MCF 10A (cell line): ENCODE measurements at regions not wholly inside any gene's neighbourhood (a gene's known extent, or its start where the extent isn't known, plus 50 kb on each side); places are given as distances from the start of the nearest gene placed in this dataset.

Experiments
- BruUV-seq: library from RNA; stranded (reverse); fragments of 400-500 nt; replicated peaks from 2 replicates; lab custom pipeline; 2021; lab: Mats Ljungman, UMichigan
- CTCF ChIA-PET: fragments of 300-600 bp; sonication (Branson Sonifier 250); formaldehyde crosslinking; extraction: SDS; loops from one replicate; lab custom pipeline; 2021; ENCODE audit warnings: antibody characterized with exemption, inconsistent platforms; lab: Yijun Ruan, JAX
- POLR2A ChIA-PET: fragments of 300-600, 350-650 bp; sonication (Branson Sonifier 250); formaldehyde crosslinking; extraction: SDS; loops from one replicate; lab custom pipeline; 2020; ENCODE audit warnings: antibody characterized with exemption, inconsistent platforms; lab: Yijun Ruan, JAX
- DNase-seq: peaks from one replicate; pipeline ENCODE4 v3.0.0-alpha.2; 2018; ENCODE audit not compliant: unreplicated experiment
- H3K27ac Mint-ChIP-seq: one replicate; pipeline ENCODE4 v1.8.0; 2022; ENCODE audit warnings: mild to moderate bottlenecking, low read depth, mixed read lengths; ENCODE audit not compliant: unreplicated experiment
- H3K27me3 Mint-ChIP-seq: one replicate; pipeline ENCODE4 v1.8.0; 2022; ENCODE audit warnings: mixed read lengths; ENCODE audit not compliant: insufficient read depth, unreplicated experiment
- H3K36me3 Mint-ChIP-seq: one replicate; pipeline ENCODE4 v1.8.0; 2022; ENCODE audit warnings: mild to moderate bottlenecking, moderate library complexity, mixed read lengths; ENCODE audit not compliant: insufficient read depth, unreplicated experiment
- H3K4me1 Mint-ChIP-seq: one replicate; pipeline ENCODE4 v1.8.0; 2022; ENCODE audit warnings: mixed read lengths; ENCODE audit not compliant: insufficient read depth, unreplicated experiment
- H3K4me3 Mint-ChIP-seq: one replicate; pipeline ENCODE4 v1.8.0; 2022; ENCODE audit warnings: mild to moderate bottlenecking, moderate library complexity, mixed read lengths; ENCODE audit not compliant: unreplicated experiment
- H3K9me3 Mint-ChIP-seq: one replicate; pipeline ENCODE4 v1.8.0; 2022; ENCODE audit warnings: mixed read lengths; ENCODE audit not compliant: unreplicated experiment
- intact Hi-C: fragments of 100-400 bp; cut with micrococcal nuclease; formaldehyde crosslinking; loops from 2 replicates; pipeline ENCODE4 v1.14.1; 2022
- TF ChIP-seq, protein P1 (sequence below): fragments of 200-600 bp; IDR thresholded peaks from one replicate; pipeline ENCODE4 v1.8.0; 2022; ENCODE audit warnings: antibody characterized with exemption, mild to moderate bottlenecking; ENCODE audit not compliant: unreplicated experiment

DNA sequence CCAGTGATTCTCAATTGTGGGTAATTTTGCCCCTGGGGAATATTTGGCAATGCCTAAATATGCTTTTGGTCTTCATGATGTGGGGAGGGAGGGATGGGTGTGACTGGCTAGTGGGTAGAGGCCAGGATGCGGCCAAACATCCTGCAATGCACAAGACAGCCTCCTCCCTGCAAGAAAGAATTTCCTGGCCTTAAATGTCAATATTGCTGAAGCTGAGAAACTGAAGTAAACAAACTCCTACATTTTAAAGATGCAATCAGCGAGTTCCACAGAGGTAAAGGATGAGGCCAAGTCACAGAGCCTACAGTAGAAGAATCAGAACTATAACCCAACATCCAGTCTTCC is 272.9 kb upstream of the EPHA4 start:
- Mint-ChIP-seq H3K36me3 (no peaks in the 10 kb centered on the region), H3K27ac (no peak overlapping the region), H3K9me3 (no peaks in the 10 kb centered on the region), H3K27me3 (no peaks in the 10 kb centered on the region), H3K4me3 (no peak overlapping the region), H3K4me1 (peaks cover 11% of the 10 kb centered on the region)
- DNase-seq: no peak
- BruUV-seq: no TSS peak
- CTCF ChIA-PET: no interaction called here
- POLR2A ChIA-PET: no interaction called here
- TF ChIP-seq, protein P1, sequence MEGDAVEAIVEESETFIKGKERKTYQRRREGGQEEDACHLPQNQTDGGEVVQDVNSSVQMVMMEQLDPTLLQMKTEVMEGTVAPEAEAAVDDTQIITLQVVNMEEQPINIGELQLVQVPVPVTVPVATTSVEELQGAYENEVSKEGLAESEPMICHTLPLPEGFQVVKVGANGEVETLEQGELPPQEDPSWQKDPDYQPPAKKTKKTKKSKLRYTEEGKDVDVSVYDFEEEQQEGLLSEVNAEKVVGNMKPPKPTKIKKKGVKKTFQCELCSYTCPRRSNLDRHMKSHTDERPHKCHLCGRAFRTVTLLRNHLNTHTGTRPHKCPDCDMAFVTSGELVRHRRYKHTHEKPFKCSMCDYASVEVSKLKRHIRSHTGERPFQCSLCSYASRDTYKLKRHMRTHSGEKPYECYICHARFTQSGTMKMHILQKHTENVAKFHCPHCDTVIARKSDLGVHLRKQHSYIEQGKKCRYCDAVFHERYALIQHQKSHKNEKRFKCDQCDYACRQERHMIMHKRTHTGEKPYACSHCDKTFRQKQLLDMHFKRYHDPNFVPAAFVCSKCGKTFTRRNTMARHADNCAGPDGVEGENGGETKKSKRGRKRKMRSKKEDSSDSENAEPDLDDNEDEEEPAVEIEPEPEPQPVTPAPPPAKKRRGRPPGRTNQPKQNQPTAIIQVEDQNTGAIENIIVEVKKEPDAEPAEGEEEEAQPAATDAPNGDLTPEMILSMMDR: no peak
- intact Hi-C loops: no loop called here

DNA sequence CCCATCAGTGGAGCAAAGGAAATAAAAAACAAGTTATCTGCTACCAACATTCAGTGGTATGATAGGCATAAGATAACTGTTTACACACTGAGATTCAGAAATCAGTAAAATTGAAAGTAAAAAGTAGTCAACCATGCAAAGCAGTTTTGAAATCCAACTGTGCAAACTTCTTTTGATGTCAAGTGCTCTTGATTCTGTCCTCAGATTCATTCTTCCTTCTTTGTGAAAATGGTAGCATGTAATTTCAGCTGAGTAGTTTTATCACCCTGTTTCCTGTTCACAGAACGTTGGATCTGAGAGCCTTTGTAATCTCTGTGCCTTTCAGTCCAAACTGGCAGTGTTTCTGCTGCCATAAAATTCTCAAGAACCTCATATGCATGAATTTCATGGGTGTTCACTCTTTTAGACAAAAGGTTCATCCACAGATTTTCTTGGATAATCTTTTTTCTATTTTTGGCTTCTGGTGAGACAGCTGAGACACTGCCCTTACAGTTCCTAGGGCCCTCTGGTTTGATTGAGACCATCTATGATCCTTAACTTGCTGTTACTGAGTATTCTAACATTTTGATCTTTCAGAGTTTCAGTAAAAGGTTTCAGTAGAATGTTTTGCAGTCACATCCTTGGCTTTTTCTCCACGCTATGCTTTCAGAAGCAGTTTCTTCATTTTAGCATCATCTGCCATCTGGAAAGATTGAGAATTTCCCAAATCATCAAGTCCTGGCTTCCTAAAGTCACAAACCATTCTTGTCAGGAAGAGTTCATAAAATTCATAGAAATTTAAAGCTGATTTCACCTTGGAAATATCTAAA is 272.3 kb upstream of the EPHA4 start:
- Mint-ChIP-seq H3K27me3 (no peaks in the 10 kb centered on the region), H3K9me3 (no peaks in the 10 kb centered on the region), H3K4me3 (no peak overlapping the region), H3K36me3 (no peaks in the 10 kb centered on the region), H3K27ac (no peak overlapping the region), H3K4me1 (peaks cover 10% of the 10 kb centered on the region)
- intact Hi-C loops: no loop called here
- CTCF ChIA-PET: no interaction called here
- POLR2A ChIA-PET: interaction anchor here (1.1 kb wide), 1 partner anchor 20 kb away, joined by 3 read pairs; no protein-coding TSS in a partner anchor
- no TSS peak for BruUV-seq
- TF ChIP-seq, protein P1: no peak
- DNase-seq: no peak

DNA sequence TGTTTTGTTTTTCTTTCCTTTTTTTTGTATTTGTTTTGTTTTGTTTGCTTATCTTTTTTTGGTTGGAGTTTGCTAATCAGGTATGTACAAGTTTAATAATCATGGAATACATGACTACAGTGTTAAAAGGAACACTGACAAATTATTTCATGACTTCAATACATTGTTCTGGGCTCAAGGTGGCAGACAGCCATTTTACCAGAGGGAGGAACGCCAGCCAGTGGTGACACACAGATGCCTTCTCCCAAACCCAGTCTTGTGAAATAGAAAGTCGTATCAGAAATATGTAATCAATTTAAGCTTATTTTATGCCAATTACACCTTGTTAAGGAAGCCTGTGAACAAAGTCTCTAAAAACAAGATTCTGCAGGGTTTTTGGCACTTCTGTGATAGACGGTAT is 264.0 kb upstream of the EPHA4 start:
- Mint-ChIP-seq H3K36me3 (no peaks in the 10 kb centered on the region), H3K27ac (no peak overlapping the region), H3K4me1 (peaks cover 6% of the 10 kb centered on the region), H3K4me3 (no peak overlapping the region), H3K27me3 (no peaks in the 10 kb centered on the region), H3K9me3 (no peaks in the 10 kb centered on the region)
- intact Hi-C loops: loop anchor here (10.0 kb wide), 1 partner anchor 129 kb away; no protein-coding TSS in a partner anchor
- CTCF ChIA-PET: interaction anchor here (0.8 to 1.6 kb wide), 8 partner anchors 11 to 408 kb away, joined by 3 to 7 read pairs (median 3); no protein-coding TSS in a partner anchor
- DNase-seq: peak; percentile 29
- TF ChIP-seq, protein P1: no peak
- POLR2A ChIA-PET: interaction anchor here (0.8 to 1.0 kb wide), 2 partner anchors 10 to 128 kb away, joined by 3 to 5 read pairs; no protein-coding TSS in a partner anchor
- no TSS peak for BruUV-seq

DNA sequence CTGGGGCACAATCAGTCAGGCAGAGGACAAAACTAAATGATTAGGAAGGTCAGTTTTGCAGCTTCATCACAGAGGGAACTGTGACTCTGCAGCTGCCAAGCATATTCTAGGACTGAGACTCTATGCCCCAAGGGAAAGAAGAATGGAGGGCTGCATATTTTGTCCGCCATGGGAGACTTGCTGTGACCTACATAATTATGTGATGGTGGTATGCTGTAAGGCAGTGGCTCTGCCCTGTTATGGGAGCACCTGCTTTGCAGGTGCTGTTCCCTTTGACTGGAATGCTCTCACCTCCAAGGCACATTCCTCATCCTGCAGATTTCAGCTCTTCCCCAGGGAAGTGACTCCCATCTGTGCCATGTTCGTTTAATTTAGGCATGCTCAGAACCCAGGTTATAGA is 261.9 kb upstream of the EPHA4 start:
- no peaks in the 10 kb centered on the region for H3K36me3 Mint-ChIP-seq
- ChIA-PET POLR2A (no interaction called here), CTCF (interaction anchor here (0.6 kb wide), 2 partner anchors 53 to 68 kb away, joined by 3 read pairs; no protein-coding TSS in a partner anchor)
- TF ChIP-seq, protein P1: no peak
- intact Hi-C loops: loop anchor here (10.0 kb wide), 1 partner anchor 131 kb away; no protein-coding TSS in a partner anchor
- BruUV-seq: no TSS peak
- DNase-seq: no peak
- H3K4me3 Mint-ChIP-seq: no peak overlapping the region
- no peak overlapping the region for H3K27ac Mint-ChIP-seq
- peaks cover 6% of the 10 kb centered on the region for H3K4me1 Mint-ChIP-seq
- H3K9me3 Mint-ChIP-seq: no peaks in the 10 kb centered on the region
- H3K27me3 Mint-ChIP-seq: no peaks in the 10 kb centered on the region
